ENCODE measurements at regions not wholly inside any gene's neighbourhood (a gene's known extent, or its start where the extent isn't known, plus 50 kb on each side); places are given as distances from the start of the nearest gene placed in this dataset.

DNA sequence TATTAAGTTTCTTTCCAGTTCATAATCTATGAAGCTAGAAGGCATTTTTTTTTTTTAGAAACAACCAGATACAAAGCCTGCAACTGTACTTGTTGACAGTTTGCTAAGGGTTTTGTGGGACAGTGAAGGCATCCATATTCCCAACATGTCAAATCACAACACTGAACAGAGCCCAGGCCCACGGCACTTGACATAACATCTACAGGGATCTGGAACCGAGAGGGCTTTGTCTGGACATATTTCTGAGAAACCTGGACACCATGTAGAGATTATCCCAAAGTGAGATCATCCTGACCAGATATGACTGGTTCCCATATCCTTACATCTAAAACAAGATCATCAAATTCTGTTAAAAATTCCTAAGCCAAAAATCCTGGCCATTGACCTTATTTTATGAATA is 336.3 kb downstream of the ACTL7B start:
- H3K27ac Mint-ChIP-seq = no peak overlapping the region
- Histone ChIP-seq H4K20me1 (replicated peaks; ENCODE audit: insufficient read depth) (no peaks in the 10 kb centered on the region), H3K4me2 (no peak overlapping the region), H2AFZ (no peak overlapping the region), H3F3A (replicated peaks; ENCODE audit: low read depth) (no peaks in the 10 kb centered on the region), H3K27me3 (ENCODE audit: insufficient read depth) (no peaks in the 10 kb centered on the region), H3K4me1 (ENCODE audit: insufficient read depth) (no peaks in the 10 kb centered on the region), H3K27ac (ENCODE audit: low read depth) (no peak overlapping the region), H3K9me2 (ENCODE audit: insufficient read depth) (no peaks in the 10 kb centered on the region), H3K36me3 (ENCODE audit: insufficient read depth) (no peaks in the 10 kb centered on the region), H3K79me2 (replicated peaks; ENCODE audit: insufficient read depth) (no peaks in the 10 kb centered on the region), H3K4me3 (no peak overlapping the region)
- DNase-seq (ENCODE audit: low spot score) = no peak
- H3K4me3 Mint-ChIP-seq = no peak overlapping the region
- H3K27me3 Mint-ChIP-seq (ENCODE audit: insufficient read depth, low read depth, poor library complexity) = no peaks in the 10 kb centered on the region
- no peaks in the 10 kb centered on the region for H3K36me3 Mint-ChIP-seq (ENCODE audit: low read depth)
- ATAC-seq = no peak
- no peaks in the 10 kb centered on the region; the same call in 2 of the 3 replicates for H3K9me3 Mint-ChIP-seq
- TF ChIP-seq NANOG (IDR thresholded peaks at IDR 0.05; ENCODE audit: borderline replicate concordance) (no peak), EZH2phosphoT487 (IDR thresholded peaks at IDR 0.05; ENCODE audit: unreplicated experiment) (no peak)
- H3K4me1 Mint-ChIP-seq = no peaks in the 10 kb centered on the region

DNA sequence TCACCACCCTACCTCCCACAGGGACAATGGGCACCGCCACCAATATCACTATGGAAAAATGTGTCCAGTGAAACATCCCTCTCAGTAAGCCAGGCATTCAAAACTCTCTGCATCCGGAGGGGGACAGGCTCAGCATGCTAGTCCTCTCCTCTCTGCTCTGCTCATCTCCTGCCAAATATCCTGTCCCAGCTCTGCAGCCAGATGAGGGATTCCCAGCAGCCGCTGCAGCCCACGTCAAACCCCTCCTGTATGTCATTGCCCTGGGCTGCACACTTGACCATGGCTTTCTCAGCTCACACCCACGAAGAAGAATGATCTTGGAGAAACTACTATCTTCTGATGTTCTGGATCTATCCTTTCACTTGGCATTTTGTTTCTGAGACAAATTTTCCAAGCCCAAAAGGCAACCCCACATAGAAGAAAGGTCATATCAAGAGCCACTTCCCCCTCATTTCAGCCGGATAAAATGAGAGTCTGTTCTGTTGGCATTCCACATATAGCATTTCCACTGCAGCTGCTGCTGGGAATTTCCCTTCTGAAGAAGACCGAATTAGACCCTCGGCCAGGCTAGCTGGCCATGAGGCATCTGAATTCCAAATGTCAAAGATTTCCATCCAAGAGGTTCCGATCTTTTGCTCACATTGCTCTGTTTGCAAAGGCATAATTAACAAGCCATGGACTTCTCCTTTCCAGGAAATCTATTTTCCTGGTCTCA is 338.0 kb downstream of the ACTL7B start:
- Mint-ChIP-seq H3K9me3 (no peaks in the 10 kb centered on the region; the same call in 2 of the 3 replicates), H3K4me1 (no peaks in the 10 kb centered on the region), H3K4me3 (no peak overlapping the region), H3K27ac (no peak overlapping the region), H3K36me3 (ENCODE audit: low read depth) (no peaks in the 10 kb centered on the region), H3K27me3 (ENCODE audit: insufficient read depth, low read depth, poor library complexity) (no peaks in the 10 kb centered on the region)
- Histone ChIP-seq H2AFZ (no peak overlapping the region), H3F3A (replicated peaks; ENCODE audit: low read depth) (no peaks in the 10 kb centered on the region), H3K4me2 (no peak overlapping the region), H3K79me2 (replicated peaks; ENCODE audit: insufficient read depth) (no peaks in the 10 kb centered on the region), H3K36me3 (ENCODE audit: insufficient read depth) (no peaks in the 10 kb centered on the region), H3K4me3 (no peak overlapping the region), H4K20me1 (replicated peaks; ENCODE audit: insufficient read depth) (no peaks in the 10 kb centered on the region), H3K4me1 (ENCODE audit: insufficient read depth) (no peaks in the 10 kb centered on the region), H3K27ac (ENCODE audit: low read depth) (no peak overlapping the region), H3K27me3 (ENCODE audit: insufficient read depth) (no peaks in the 10 kb centered on the region), H3K9me2 (ENCODE audit: insufficient read depth) (no peaks in the 10 kb centered on the region)
- DNase-seq (ENCODE audit: low spot score) (no peak), ATAC-seq (no peak)
- TF ChIP-seq ZNF114 (CRISPR knock-in tag; IDR thresholded peaks at IDR 0.05) (no peak), CREB1 (CRISPR knock-in tag; IDR thresholded peaks at IDR 0.05; ENCODE audit: low read depth) (no peak)

DNA sequence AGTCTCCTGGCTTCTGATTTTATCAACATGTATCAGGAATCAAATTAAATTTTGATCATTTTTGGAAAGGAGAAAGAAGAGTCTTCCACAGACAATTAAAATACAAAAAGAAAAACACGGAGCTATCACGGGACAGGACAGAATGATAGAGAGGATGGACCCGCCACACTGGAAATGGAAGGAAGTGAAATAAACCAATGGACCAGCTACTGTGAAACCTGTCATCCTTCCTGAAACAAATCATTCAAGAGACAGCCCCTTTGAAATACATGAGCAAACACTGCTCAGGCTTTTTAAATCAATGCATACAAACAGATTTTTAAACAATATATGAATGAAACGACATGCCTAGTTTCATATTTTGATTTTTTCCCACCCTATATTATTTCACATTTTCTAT is 339.4 kb downstream of the ACTL7B start:
- Mint-ChIP-seq H3K4me3 (no peak overlapping the region), H3K4me1 (no peaks in the 10 kb centered on the region), H3K27me3 (ENCODE audit: insufficient read depth, low read depth, poor library complexity) (no peaks in the 10 kb centered on the region), H3K9me3 (no peaks in the 10 kb centered on the region; the same call in 2 of the 3 replicates), H3K36me3 (ENCODE audit: low read depth) (no peaks in the 10 kb centered on the region), H3K27ac (no peak overlapping the region)
- H4K20me1 ChIP-seq (replicated peaks; ENCODE audit: insufficient read depth) = no peaks in the 10 kb centered on the region
- no peak overlapping the region for H3K4me3 ChIP-seq
- no peaks in the 10 kb centered on the region for H3K27me3 ChIP-seq (ENCODE audit: insufficient read depth)
- H3K4me1 ChIP-seq (ENCODE audit: insufficient read depth) = no peaks in the 10 kb centered on the region
- H3K27ac ChIP-seq (ENCODE audit: low read depth) = no peak overlapping the region
- TF ChIP-seq, protein P1, sequence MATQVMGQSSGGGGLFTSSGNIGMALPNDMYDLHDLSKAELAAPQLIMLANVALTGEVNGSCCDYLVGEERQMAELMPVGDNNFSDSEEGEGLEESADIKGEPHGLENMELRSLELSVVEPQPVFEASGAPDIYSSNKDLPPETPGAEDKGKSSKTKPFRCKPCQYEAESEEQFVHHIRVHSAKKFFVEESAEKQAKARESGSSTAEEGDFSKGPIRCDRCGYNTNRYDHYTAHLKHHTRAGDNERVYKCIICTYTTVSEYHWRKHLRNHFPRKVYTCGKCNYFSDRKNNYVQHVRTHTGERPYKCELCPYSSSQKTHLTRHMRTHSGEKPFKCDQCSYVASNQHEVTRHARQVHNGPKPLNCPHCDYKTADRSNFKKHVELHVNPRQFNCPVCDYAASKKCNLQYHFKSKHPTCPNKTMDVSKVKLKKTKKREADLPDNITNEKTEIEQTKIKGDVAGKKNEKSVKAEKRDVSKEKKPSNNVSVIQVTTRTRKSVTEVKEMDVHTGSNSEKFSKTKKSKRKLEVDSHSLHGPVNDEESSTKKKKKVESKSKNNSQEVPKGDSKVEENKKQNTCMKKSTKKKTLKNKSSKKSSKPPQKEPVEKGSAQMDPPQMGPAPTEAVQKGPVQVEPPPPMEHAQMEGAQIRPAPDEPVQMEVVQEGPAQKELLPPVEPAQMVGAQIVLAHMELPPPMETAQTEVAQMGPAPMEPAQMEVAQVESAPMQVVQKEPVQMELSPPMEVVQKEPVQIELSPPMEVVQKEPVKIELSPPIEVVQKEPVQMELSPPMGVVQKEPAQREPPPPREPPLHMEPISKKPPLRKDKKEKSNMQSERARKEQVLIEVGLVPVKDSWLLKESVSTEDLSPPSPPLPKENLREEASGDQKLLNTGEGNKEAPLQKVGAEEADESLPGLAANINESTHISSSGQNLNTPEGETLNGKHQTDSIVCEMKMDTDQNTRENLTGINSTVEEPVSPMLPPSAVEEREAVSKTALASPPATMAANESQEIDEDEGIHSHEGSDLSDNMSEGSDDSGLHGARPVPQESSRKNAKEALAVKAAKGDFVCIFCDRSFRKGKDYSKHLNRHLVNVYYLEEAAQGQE (IDR thresholded peaks at IDR 0.05; ENCODE audit: unreplicated experiment) = no peak
- TF ChIP-seq CTCF (conservative IDR thresholded peaks at IDR 0.05; ENCODE audit: low read depth in 2 of 2) = no peak
- no peak for TF ChIP-seq CREB1 (CRISPR knock-in tag; IDR thresholded peaks at IDR 0.05; ENCODE audit: low read depth)
- no peak for TF ChIP-seq POLR2AphosphoS5 (IDR thresholded peaks at IDR 0.05; ENCODE audit: low read depth)
- no peak for TF ChIP-seq ETS1 (IDR thresholded peaks at IDR 0.05)
- ATAC-seq (no peak), DNase-seq (ENCODE audit: low spot score) (no peak)
- H3K4me2 ChIP-seq = no peak overlapping the region
- no peaks in the 10 kb centered on the region for H3K79me2 ChIP-seq (replicated peaks; ENCODE audit: insufficient read depth)
- no peaks in the 10 kb centered on the region for H3F3A ChIP-seq (replicated peaks; ENCODE audit: low read depth)
- no peaks in the 10 kb centered on the region for H3K9me2 ChIP-seq (ENCODE audit: insufficient read depth)
- H2AFZ ChIP-seq = peak overlapping the region; percentile 86; the same call in 1 of the 2 replicates
- no peaks in the 10 kb centered on the region for H3K36me3 ChIP-seq (ENCODE audit: insufficient read depth)

All from GM23338 (cell line).